ENCODE measurements at regions not wholly inside any gene's neighbourhood (a gene's known extent, or its start where the extent isn't known, plus 50 kb on each side); places are given as distances from the start of the nearest gene placed in this dataset.

GRCh38 chr3:66597308-66597863 is 96.6 kb upstream of the LRIG1 start:
- no peak overlapping the region for H3K4me3 ChIP-seq (ENCODE audit: low read length)
- no peak overlapping the region for H2AFZ ChIP-seq (ENCODE audit: low read length)
- no peaks in the 10 kb centered on the region for H3K9me2 ChIP-seq (replicated peaks; ENCODE audit: insufficient read depth, low read length)
- H3K9ac ChIP-seq (ENCODE audit: low read length), result no peak overlapping the region
- H4K20me1 ChIP-seq (ENCODE audit: insufficient read depth, low read length), result no peaks in the 10 kb centered on the region
- no peaks in the 10 kb centered on the region for H3K79me2 ChIP-seq (ENCODE audit: low read length)
- H3F3A ChIP-seq (ENCODE audit: insufficient read depth, low read length), result no peaks in the 10 kb centered on the region
- no peak for TF ChIP-seq EZH2 (optimal IDR thresholded peaks at IDR 0.05; ENCODE audit: low read depth, low read length)
- no peak for TF ChIP-seq EZH2phosphoT487 (IDR thresholded peaks at IDR 0.05; ENCODE audit: low read length)
- TF ChIP-seq, protein P1, sequence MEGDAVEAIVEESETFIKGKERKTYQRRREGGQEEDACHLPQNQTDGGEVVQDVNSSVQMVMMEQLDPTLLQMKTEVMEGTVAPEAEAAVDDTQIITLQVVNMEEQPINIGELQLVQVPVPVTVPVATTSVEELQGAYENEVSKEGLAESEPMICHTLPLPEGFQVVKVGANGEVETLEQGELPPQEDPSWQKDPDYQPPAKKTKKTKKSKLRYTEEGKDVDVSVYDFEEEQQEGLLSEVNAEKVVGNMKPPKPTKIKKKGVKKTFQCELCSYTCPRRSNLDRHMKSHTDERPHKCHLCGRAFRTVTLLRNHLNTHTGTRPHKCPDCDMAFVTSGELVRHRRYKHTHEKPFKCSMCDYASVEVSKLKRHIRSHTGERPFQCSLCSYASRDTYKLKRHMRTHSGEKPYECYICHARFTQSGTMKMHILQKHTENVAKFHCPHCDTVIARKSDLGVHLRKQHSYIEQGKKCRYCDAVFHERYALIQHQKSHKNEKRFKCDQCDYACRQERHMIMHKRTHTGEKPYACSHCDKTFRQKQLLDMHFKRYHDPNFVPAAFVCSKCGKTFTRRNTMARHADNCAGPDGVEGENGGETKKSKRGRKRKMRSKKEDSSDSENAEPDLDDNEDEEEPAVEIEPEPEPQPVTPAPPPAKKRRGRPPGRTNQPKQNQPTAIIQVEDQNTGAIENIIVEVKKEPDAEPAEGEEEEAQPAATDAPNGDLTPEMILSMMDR (IDR thresholded peaks at IDR 0.05; ENCODE audit: low read length), result no peak
- DNase-seq, result no peak
- H3K27ac ChIP-seq (ENCODE audit: low read length), result no peak overlapping the region
- no peaks in the 10 kb centered on the region for H3K36me3 ChIP-seq (replicated peaks; ENCODE audit: insufficient read depth, low read length)
- H3K27me3 ChIP-seq (replicated peaks; ENCODE audit: insufficient read depth, low read length), result no peaks in the 10 kb centered on the region
- no peak overlapping the region for H3K4me2 ChIP-seq (ENCODE audit: low read depth, low read length)
- no peaks in the 10 kb centered on the region for H3K4me1 ChIP-seq (ENCODE audit: low read length)
- no peaks in the 10 kb centered on the region for H3K9me3 ChIP-seq (replicated peaks; ENCODE audit: insufficient read depth, low read length)

GRCh38 chr3:66598168-66598567 is 97.3 kb upstream of the LRIG1 start:
- DNase-seq, result no peak
- H3K9me2 ChIP-seq (replicated peaks; ENCODE audit: insufficient read depth, low read length), result no peaks in the 10 kb centered on the region
- H3K9ac ChIP-seq (ENCODE audit: low read length), result no peak overlapping the region
- TF ChIP-seq, protein P1 (IDR thresholded peaks at IDR 0.05; ENCODE audit: low read length), result no peak
- TF ChIP-seq EZH2 (optimal IDR thresholded peaks at IDR 0.05; ENCODE audit: low read depth, low read length), result no peak
- TF ChIP-seq EZH2phosphoT487 (IDR thresholded peaks at IDR 0.05; ENCODE audit: low read length), result no peak
- no peaks in the 10 kb centered on the region for H3K27me3 ChIP-seq (replicated peaks; ENCODE audit: insufficient read depth, low read length)
- no peaks in the 10 kb centered on the region for H4K20me1 ChIP-seq (ENCODE audit: insufficient read depth, low read length)
- H3K79me2 ChIP-seq (ENCODE audit: low read length), result no peaks in the 10 kb centered on the region
- no peaks in the 10 kb centered on the region for H3K9me3 ChIP-seq (replicated peaks; ENCODE audit: insufficient read depth, low read length)
- no peak overlapping the region for H3K27ac ChIP-seq (ENCODE audit: low read length)
- H3K4me3 ChIP-seq (ENCODE audit: low read length), result no peak overlapping the region
- no peak overlapping the region for H3K4me2 ChIP-seq (ENCODE audit: low read depth, low read length)
- no peak overlapping the region for H2AFZ ChIP-seq (ENCODE audit: low read length)
- no peaks in the 10 kb centered on the region for H3F3A ChIP-seq (ENCODE audit: insufficient read depth, low read length)
- no peaks in the 10 kb centered on the region for H3K36me3 ChIP-seq (replicated peaks; ENCODE audit: insufficient read depth, low read length)
- no peaks in the 10 kb centered on the region for H3K4me1 ChIP-seq (ENCODE audit: low read length)

DNA sequence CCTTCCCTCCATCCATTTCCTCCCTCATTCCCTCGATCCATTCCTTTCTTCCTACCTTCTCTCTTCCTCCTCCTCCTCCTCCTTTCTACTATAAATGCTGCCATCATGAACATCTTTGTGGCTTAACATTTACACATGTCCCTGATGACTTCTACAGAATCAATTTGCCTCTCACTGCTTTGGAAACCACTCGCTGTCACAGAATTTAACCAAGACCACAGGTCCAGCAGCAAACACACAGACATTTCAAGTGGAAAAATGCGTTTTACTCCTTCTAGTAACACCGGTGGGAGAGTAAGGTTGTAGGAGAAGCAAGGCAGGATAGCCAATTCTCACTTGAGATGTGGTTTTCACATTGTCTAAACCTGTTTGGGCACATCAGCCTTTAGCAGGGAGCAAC is 101.4 kb upstream of the LRIG1 start:
- TF ChIP-seq EZH2 (optimal IDR thresholded peaks at IDR 0.05; ENCODE audit: low read depth, low read length), result no peak
- TF ChIP-seq, protein P1 (IDR thresholded peaks at IDR 0.05; ENCODE audit: low read length), result no peak
- no peak for TF ChIP-seq EZH2phosphoT487 (IDR thresholded peaks at IDR 0.05; ENCODE audit: low read length)
- Histone ChIP-seq H3K4me2 (ENCODE audit: low read depth, low read length) (no peak overlapping the region), H3K27me3 (replicated peaks; ENCODE audit: insufficient read depth, low read length) (no peaks in the 10 kb centered on the region), H3K4me3 (ENCODE audit: low read length) (no peak overlapping the region), H3K4me1 (ENCODE audit: low read length) (no peaks in the 10 kb centered on the region), H3K27ac (ENCODE audit: low read length) (no peak overlapping the region), H3K9me3 (replicated peaks; ENCODE audit: insufficient read depth, low read length) (no peaks in the 10 kb centered on the region), H3K9me2 (replicated peaks; ENCODE audit: insufficient read depth, low read length) (no peaks in the 10 kb centered on the region), H3K36me3 (replicated peaks; ENCODE audit: insufficient read depth, low read length) (no peaks in the 10 kb centered on the region), H3F3A (ENCODE audit: insufficient read depth, low read length) (no peaks in the 10 kb centered on the region), H3K9ac (ENCODE audit: low read length) (no peak overlapping the region), H3K79me2 (ENCODE audit: low read length) (no peaks in the 10 kb centered on the region), H4K20me1 (ENCODE audit: insufficient read depth, low read length) (no peaks in the 10 kb centered on the region), H2AFZ (ENCODE audit: low read length) (no peak overlapping the region)
- no peak for DNase-seq
